ENCODE measurements at regions not wholly inside any gene's neighbourhood (a gene's known extent, or its start where the extent isn't known, plus 50 kb on each side); places are given as distances from the start of the nearest gene placed in this dataset.
"Not testable (repeated sequence)": the region's sequence is repeated elsewhere in the genome, so short reads cannot be mapped to it uniquely, and the experiment has no call there.

DNA sequence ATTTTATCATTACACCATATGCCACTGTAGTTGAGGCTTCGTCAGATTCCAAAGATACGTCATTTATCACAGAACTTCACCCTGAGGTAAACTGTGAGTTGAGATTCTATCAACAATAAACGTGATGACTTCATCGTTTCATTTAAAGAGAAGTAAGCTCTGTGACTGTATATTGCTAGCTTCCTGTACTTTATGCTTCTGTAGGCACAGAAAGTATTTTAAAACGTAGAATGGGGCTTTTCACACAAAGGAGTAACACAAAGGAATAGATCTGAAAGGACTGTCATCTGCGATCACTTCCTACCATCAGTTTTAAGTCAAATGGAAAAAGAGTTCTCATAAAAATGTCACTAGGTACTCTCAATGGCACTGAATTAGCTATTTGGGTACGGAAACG lies 234.4 kb upstream of the MCHR2 start:
- no peaks in the 10 kb centered on the region for H3K27me3 ChIP-seq (ENCODE audit: control insufficient read depth, insufficient read depth)
- WGBS, result 28% methylated on average over 8 of the region's 8 CpGs
- DNase-seq, result no peak
- H3K4me1 ChIP-seq (ENCODE audit: control insufficient read depth, insufficient read depth, low read length), result no peaks in the 10 kb centered on the region
- intact Hi-C loops (cut with DNase I), result no loop called here
- H3K9me3 ChIP-seq (ENCODE audit: control insufficient read depth, low read length), result no peaks in the 10 kb centered on the region
- H3K4me3 ChIP-seq (ENCODE audit: low read length), result peak overlapping the region; percentile 47
- no peak for ATAC-seq
- no peak overlapping the region for H3K27ac ChIP-seq (ENCODE audit: low read length)

GRCh38 chr6:100226811-100227210 lies 232.8 kb upstream of the MCHR2 start:
- 57% methylated on average over 3 of the region's 3 CpGs for WGBS
- no peak for ATAC-seq
- DNase-seq, result no peak
- no peaks in the 10 kb centered on the region for H3K4me1 ChIP-seq (ENCODE audit: control insufficient read depth, insufficient read depth, low read length)
- no peaks in the 10 kb centered on the region for H3K27me3 ChIP-seq (ENCODE audit: control insufficient read depth, insufficient read depth)
- no peak overlapping the region for H3K27ac ChIP-seq (ENCODE audit: low read length)
- no peak overlapping the region for H3K4me3 ChIP-seq (ENCODE audit: low read length)
- intact Hi-C loops (cut with DNase I), result no loop called here
- no peaks in the 10 kb centered on the region for H3K9me3 ChIP-seq (ENCODE audit: control insufficient read depth, low read length)

GRCh38 chr6:100223952-100224351 lies 229.9 kb upstream of the MCHR2 start:
- intact Hi-C loops (cut with DNase I), result not testable (repeated sequence)

GRCh38 chr6:100220543-100220942 lies 226.5 kb upstream of the MCHR2 start:
- Histone ChIP-seq H3K4me3 (ENCODE audit: low read length) (no peak overlapping the region), H3K9me3 (ENCODE audit: control insufficient read depth, low read length) (no peaks in the 10 kb centered on the region), H3K4me1 (ENCODE audit: control insufficient read depth, insufficient read depth, low read length) (no peaks in the 10 kb centered on the region), H3K27me3 (ENCODE audit: control insufficient read depth, insufficient read depth) (no peaks in the 10 kb centered on the region), H3K27ac (ENCODE audit: low read length) (no peak overlapping the region)
- DNase-seq (no peak), ATAC-seq (no peak)
- WGBS, result 83% methylated on average over 4 of the region's 4 CpGs
- intact Hi-C loops (cut with DNase I), result no loop called here

More at GRCh38 chr6:100223952-100224351, 229.9 kb upstream of the MCHR2 start:
- not testable (repeated sequence) for H3K9me3 ChIP-seq (ENCODE audit: control insufficient read depth, low read length); H3K27me3 ChIP-seq (ENCODE audit: control insufficient read depth, insufficient read depth); DNase-seq; H3K27ac ChIP-seq (ENCODE audit: low read length); H3K4me1 ChIP-seq (ENCODE audit: control insufficient read depth, insufficient read depth, low read length); H3K4me3 ChIP-seq (ENCODE audit: low read length); ATAC-seq
- WGBS, result 67% methylated on average over 1 of the region's 1 CpG

- intact Hi-C loops (cut with DNase I), result no loop called here
- no peaks in the 10 kb centered on the region for H3K27me3 ChIP-seq (ENCODE audit: control insufficient read depth, insufficient read depth)
- no peak overlapping the region for H3K4me3 ChIP-seq (ENCODE audit: low read length)
- H3K27ac ChIP-seq (ENCODE audit: low read length), result no peak overlapping the region
- H3K9me3 ChIP-seq (ENCODE audit: control insufficient read depth, low read length), result no peaks in the 10 kb centered on the region
- 75% methylated on average over 2 of the region's 2 CpGs for WGBS
- no peaks in the 10 kb centered on the region for H3K4me1 ChIP-seq (ENCODE audit: control insufficient read depth, insufficient read depth, low read length)
- no peak for DNase-seq
- no peak for ATAC-seq
Measured at GRCh38 chr6:100217225-100218012, 223.4 kb upstream of the MCHR2 start.

DNA sequence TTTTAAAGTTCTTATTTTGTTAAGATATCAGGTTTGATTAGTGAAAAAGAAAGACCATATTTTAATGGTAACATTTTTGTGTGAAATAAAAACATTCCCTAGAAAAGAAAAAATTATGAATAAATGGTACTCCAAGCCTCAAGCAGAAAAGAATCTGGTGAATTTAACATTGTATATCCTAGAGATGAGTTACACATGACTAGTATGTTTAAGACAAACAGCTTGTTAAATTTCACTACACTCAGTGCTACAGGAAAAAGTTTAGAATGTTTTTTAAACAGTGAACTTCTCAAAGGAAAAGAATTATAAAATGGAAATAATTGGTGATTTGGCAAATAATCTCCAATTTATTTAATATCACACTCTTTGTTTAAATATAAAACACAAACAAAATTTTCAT lies 222.7 kb upstream of the MCHR2 start:
- Histone ChIP-seq H3K4me1 (ENCODE audit: control insufficient read depth, insufficient read depth, low read length) (no peaks in the 10 kb centered on the region), H3K4me3 (ENCODE audit: low read length) (no peak overlapping the region), H3K27ac (ENCODE audit: low read length) (no peak overlapping the region), H3K27me3 (ENCODE audit: control insufficient read depth, insufficient read depth) (no peaks in the 10 kb centered on the region), H3K9me3 (ENCODE audit: control insufficient read depth, low read length) (no peaks in the 10 kb centered on the region)
- ATAC-seq, result no peak
- intact Hi-C loops (cut with DNase I), result no loop called here
- DNase-seq, result no peak

DNA sequence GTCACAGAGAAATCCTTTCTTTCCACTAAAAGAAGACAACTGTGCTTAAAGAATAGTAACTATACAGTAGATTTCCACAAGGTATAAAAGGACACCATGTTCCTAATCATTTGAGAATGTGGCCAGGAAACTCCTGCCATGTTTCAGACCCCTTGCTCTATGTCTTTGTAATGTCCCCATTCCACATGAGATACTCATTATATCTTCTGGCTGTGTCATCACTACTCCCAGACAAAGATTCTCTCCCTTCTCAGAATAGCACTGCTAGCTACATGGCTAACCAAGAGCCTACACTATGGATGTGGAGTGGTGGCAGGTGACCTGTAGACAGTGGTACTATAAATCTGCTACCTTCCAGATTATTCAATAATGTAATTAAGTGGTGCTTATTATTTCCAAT lies 218.1 kb upstream of the MCHR2 start:
- H3K4me1 ChIP-seq (ENCODE audit: control insufficient read depth, insufficient read depth, low read length), result no peaks in the 10 kb centered on the region
- H3K27ac ChIP-seq (ENCODE audit: low read length), result no peak overlapping the region
- intact Hi-C loops (cut with DNase I), result no loop called here
- H3K4me3 ChIP-seq (ENCODE audit: low read length), result no peak overlapping the region
- no peak for ATAC-seq
- H3K9me3 ChIP-seq (ENCODE audit: control insufficient read depth, low read length), result no peaks in the 10 kb centered on the region
- DNase-seq, result no peak
- no peaks in the 10 kb centered on the region for H3K27me3 ChIP-seq (ENCODE audit: control insufficient read depth, insufficient read depth)

DNA sequence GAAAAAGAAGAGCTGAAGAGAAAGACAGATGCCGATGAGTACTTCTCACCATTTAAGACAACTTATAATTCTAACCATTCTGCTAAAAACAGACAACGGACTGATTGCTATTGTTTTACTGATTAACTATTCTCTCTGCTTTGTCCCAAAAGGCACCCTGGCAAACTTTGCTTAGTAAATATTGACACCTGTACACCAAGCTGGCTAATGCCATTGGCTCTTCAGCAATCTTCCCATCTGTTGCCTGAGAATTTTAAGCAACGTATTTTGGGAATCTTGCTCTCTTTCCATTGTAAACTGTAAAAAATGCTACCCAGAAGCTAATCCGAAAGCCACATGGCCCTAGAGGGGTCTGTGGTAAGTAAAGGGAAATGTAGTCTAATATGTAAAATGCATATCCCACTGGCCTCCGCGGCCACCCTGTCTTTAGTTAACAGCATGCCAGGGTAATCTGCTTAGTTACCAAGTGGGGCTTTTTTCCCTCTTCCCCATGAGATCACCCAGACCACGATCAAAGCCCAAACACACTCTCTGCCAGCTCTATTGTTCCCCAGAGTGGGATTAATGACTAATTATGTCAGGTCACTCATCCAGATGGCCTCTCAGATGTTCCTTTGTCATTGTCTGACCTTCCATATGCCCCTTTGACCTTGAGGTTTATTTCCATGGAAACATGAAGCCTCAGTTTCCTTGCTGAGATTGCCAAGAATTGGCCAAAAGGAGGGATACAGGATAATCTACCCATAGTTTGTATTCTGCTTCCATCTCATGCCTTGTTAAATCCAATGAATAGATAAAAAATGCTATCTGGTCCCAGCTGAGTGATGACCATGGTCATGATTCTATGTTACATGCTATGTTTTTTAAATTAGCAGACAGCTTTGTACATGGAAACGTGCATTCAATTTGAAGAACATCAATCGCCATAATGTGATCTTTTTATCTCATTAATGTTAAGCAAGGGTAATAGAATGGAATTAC lies 216.4 kb upstream of the MCHR2 start:
- intact Hi-C loops (cut with DNase I), result no loop called here

GRCh38 chr6:100209323-100210136 lies 215.5 kb upstream of the MCHR2 start:
- DNase-seq (no peak), ATAC-seq (no peak)
- WGBS, result 54% methylated on average over 2 of the region's 2 CpGs
- Histone ChIP-seq H3K27ac (ENCODE audit: low read length) (no peak overlapping the region), H3K27me3 (ENCODE audit: control insufficient read depth, insufficient read depth) (no peaks in the 10 kb centered on the region), H3K9me3 (ENCODE audit: control insufficient read depth, low read length) (no peaks in the 10 kb centered on the region), H3K4me3 (ENCODE audit: low read length) (no peak overlapping the region), H3K4me1 (ENCODE audit: control insufficient read depth, insufficient read depth, low read length) (no peaks in the 10 kb centered on the region)
- intact Hi-C loops (cut with DNase I), result no loop called here

More for the DNA sequence above, 216.4 kb upstream of the MCHR2 start:
- H3K27ac ChIP-seq (ENCODE audit: low read length), result no peak overlapping the region
- H3K9me3 ChIP-seq (ENCODE audit: control insufficient read depth, low read length), result no peaks in the 10 kb centered on the region
- no peaks in the 10 kb centered on the region for H3K4me1 ChIP-seq (ENCODE audit: control insufficient read depth, insufficient read depth, low read length)
- 81% methylated on average over 9 of the region's 9 CpGs for WGBS
- ATAC-seq (no peak), DNase-seq (no peak)
- H3K4me3 ChIP-seq (ENCODE audit: low read length), result no peak overlapping the region
- no peaks in the 10 kb centered on the region for H3K27me3 ChIP-seq (ENCODE audit: control insufficient read depth, insufficient read depth)

- H3K27me3 ChIP-seq (ENCODE audit: control insufficient read depth, insufficient read depth), result no peaks in the 10 kb centered on the region
- WGBS, result 83% methylated on average over 3 of the region's 3 CpGs
- no peak for ATAC-seq
- no peaks in the 10 kb centered on the region for H3K9me3 ChIP-seq (ENCODE audit: control insufficient read depth, low read length)
- no peak for DNase-seq
- H3K27ac ChIP-seq (ENCODE audit: low read length), result no peak overlapping the region
- intact Hi-C loops (cut with DNase I), result no loop called here
- H3K4me3 ChIP-seq (ENCODE audit: low read length), result no peak overlapping the region
- H3K4me1 ChIP-seq (ENCODE audit: control insufficient read depth, insufficient read depth, low read length), result no peaks in the 10 kb centered on the region
Measured at GRCh38 chr6:100203400-100203799, 209.4 kb upstream of the MCHR2 start.

Measured in right cardiac atrium (tissue), 5 donors.